RWPE1 (cell line): ENCODE measurements at regions not wholly inside any gene's neighbourhood (a gene's known extent, or its start where the extent isn't known, plus 50 kb on each side); places are given as distances from the start of the nearest gene placed in this dataset.

Experiments used
- CTCF ChIA-PET: fragments of 350-600 bp; sonication (Branson Sonifier 250); formaldehyde crosslinking; extraction: SDS; loops from one replicate; lab custom pipeline; 2021; lab: Yijun Ruan, JAX
- POLR2A ChIA-PET: fragments of 400-600 bp; formaldehyde crosslinking; extraction: SDS; loops from one replicate; lab custom pipeline; 2020; ENCODE audit warnings: antibody characterized with exemption; ENCODE audit not compliant: low non-redundant PET; lab: Yijun Ruan, JAX
- DNase-seq: peaks from one replicate; pipeline ENCODE4 v3.0.0; 2012; ENCODE audit warnings: low spot score
- H3K27ac ChIP-seq: fragments of 450-650 bp; 2 replicates; pipeline ENCODE4 v1.5.1; 2017
- CTCF ChIP-seq: fragments of 450-650 bp; conservative IDR thresholded peaks from 2 replicates; pipeline ENCODE4 v1.5.1; 2017; ENCODE audit warnings: low read depth, mild to moderate bottlenecking

- no peak for DNase-seq
- no peak overlapping the region for H3K27ac ChIP-seq
- no peak for TF ChIP-seq CTCF
- ChIA-PET CTCF (no interaction called here), POLR2A (no interaction called here)
Observed at GRCh38 chr4:120613778-120614177, 308.7 kb downstream of the PRDM5 start.

GRCh38 chr4:120611092-120611491 is 311.4 kb downstream of the PRDM5 start:
- no peak for DNase-seq
- H3K27ac ChIP-seq = no peak overlapping the region
- TF ChIP-seq CTCF = no peak
- ChIA-PET POLR2A (no interaction called here), CTCF (no interaction called here)

GRCh38 chr4:120591038-120591437 is 331.5 kb downstream of the PRDM5 start:
- ChIA-PET POLR2A (no interaction called here), CTCF (no interaction called here)
- no peak overlapping the region for H3K27ac ChIP-seq
- DNase-seq = no peak
- no peak for TF ChIP-seq CTCF

- DNase-seq = no peak
- TF ChIP-seq CTCF = no peak
- H3K27ac ChIP-seq = no peak overlapping the region
- ChIA-PET POLR2A (no interaction called here), CTCF (no interaction called here)
Observed at GRCh38 chr4:120589787-120590186, 332.7 kb downstream of the PRDM5 start.

GRCh38 chr4:120568731-120569130 is 353.8 kb downstream of the PRDM5 start:
- no peak for TF ChIP-seq CTCF
- no peak overlapping the region for H3K27ac ChIP-seq
- ChIA-PET CTCF (no interaction called here), POLR2A (no interaction called here)
- DNase-seq = no peak

- no peak overlapping the region for H3K27ac ChIP-seq
- CTCF ChIA-PET = no interaction called here
- DNase-seq = no peak
- POLR2A ChIA-PET = no interaction called here
- no peak for TF ChIP-seq CTCF
Observed at GRCh38 chr4:120561648-120562047, 360.9 kb downstream of the PRDM5 start.

- ChIA-PET POLR2A (no interaction called here), CTCF (interaction anchor here (0.7 kb wide), 1 partner anchor 78 kb away, joined by 3 read pairs; no protein-coding TSS in a partner anchor)
- H3K27ac ChIP-seq = no peak overlapping the region
- no peak for TF ChIP-seq CTCF
- DNase-seq = no peak
Observed at GRCh38 chr4:120557372-120557771, 365.2 kb downstream of the PRDM5 start.
